ENCODE measurements at regions not wholly inside any gene's neighbourhood (a gene's known extent, or its start where the extent isn't known, plus 50 kb on each side); places are given as distances from the start of the nearest gene placed in this dataset.
"Not testable (repeated sequence)": the region's sequence is repeated elsewhere in the genome, so short reads cannot be mapped to it uniquely, and the experiment has no call there.

GRCh38 chrX:1749499-1749898 is 134.6 kb downstream of the ASMT start:
- intact Hi-C loops (cut with DNase I) = no loop called here
- 60% methylated on average over 7 of the region's 7 CpGs for WGBS (ENCODE audit: insufficient coverage, low coverage, low lambda C conversion rate, missing lambda C conversion rate)
- Histone ChIP-seq H3K27ac (no peak overlapping the region), H3K4me3 (no peak overlapping the region), H3K4me1 (no peaks in the 10 kb centered on the region), H3K36me3 (no peaks in the 10 kb centered on the region), H3K9me3 (no peaks in the 10 kb centered on the region), H3K27me3 (peaks cover 0 to 2% of the 10 kb centered on the region in 2 donors)
- DNase-seq = no peak
- no peak for TF ChIP-seq CTCF (IDR thresholded peaks at IDR 0.05)
- TF ChIP-seq POLR2A (IDR thresholded peaks at IDR 0.05) = no peak
- no peak for ATAC-seq

GRCh38 chrX:1750267-1750666 is 135.4 kb downstream of the ASMT start:
- intact Hi-C loops (cut with DNase I) = no loop called here
- Histone ChIP-seq H3K36me3 (no peaks in the 10 kb centered on the region), H3K4me1 (no peaks in the 10 kb centered on the region), H3K27me3 (peaks cover 0 to 2% of the 10 kb centered on the region in 2 donors), H3K9me3 (no peaks in the 10 kb centered on the region), H3K27ac (no peak overlapping the region), H3K4me3 (no peak overlapping the region)
- TF ChIP-seq POLR2A (IDR thresholded peaks at IDR 0.05) (no peak), CTCF (IDR thresholded peaks at IDR 0.05) (no peak)
- ATAC-seq (no peak), DNase-seq (no peak)
- 30% methylated on average over 4 of the region's 5 CpGs for WGBS (ENCODE audit: insufficient coverage, low coverage, low lambda C conversion rate, missing lambda C conversion rate)

GRCh38 chrX:1751781-1752180 is 136.9 kb downstream of the ASMT start:
- H3K27ac ChIP-seq = no peak overlapping the region
- H3K4me3 ChIP-seq = no peak overlapping the region
- intact Hi-C loops (cut with DNase I) = no loop called here
- no peaks in the 10 kb centered on the region for H3K4me1 ChIP-seq
- no peak for ATAC-seq
- no peaks in the 10 kb centered on the region for H3K9me3 ChIP-seq
- TF ChIP-seq CTCF (IDR thresholded peaks at IDR 0.05) (no peak), POLR2A (IDR thresholded peaks at IDR 0.05) (no peak)
- no peak for DNase-seq
- peaks cover 0 to 2% of the 10 kb centered on the region in 2 donors for H3K27me3 ChIP-seq
- 78% methylated on average over 3 of the region's 5 CpGs for WGBS (ENCODE audit: insufficient coverage, low coverage, low lambda C conversion rate, missing lambda C conversion rate)
- no peaks in the 10 kb centered on the region for H3K36me3 ChIP-seq

GRCh38 chrX:1752799-1753198 is 137.9 kb downstream of the ASMT start:
- H3K4me1 ChIP-seq; H3K4me3 ChIP-seq; H3K36me3 ChIP-seq; H3K27ac ChIP-seq; DNase-seq; ATAC-seq; H3K9me3 ChIP-seq; H3K27me3 ChIP-seq; intact Hi-C loops (cut with DNase I): not testable (repeated sequence)

- Histone ChIP-seq H3K4me1 (no peaks in the 10 kb centered on the region), H3K9me3 (no peaks in the 10 kb centered on the region), H3K27ac (no peak overlapping the region), H3K4me3 (no peak overlapping the region), H3K36me3 (no peaks in the 10 kb centered on the region), H3K27me3 (peaks cover 0 to 2% of the 10 kb centered on the region in 2 donors)
- intact Hi-C loops (cut with DNase I) = no loop called here
- ATAC-seq = no peak
- 80% methylated on average over 1 of the region's 8 CpGs for WGBS (ENCODE audit: insufficient coverage, low coverage, low lambda C conversion rate, missing lambda C conversion rate)
- no peak for TF ChIP-seq POLR2A (IDR thresholded peaks at IDR 0.05)
- TF ChIP-seq CTCF (IDR thresholded peaks at IDR 0.05) = no peak
- no peak for DNase-seq
Measured at GRCh38 chrX:1754077-1754476, 139.2 kb downstream of the ASMT start.
